Upper lobe of left lung (tissue), 4 donors: ENCODE measurements at regions not wholly inside any gene's neighbourhood (a gene's known extent, or its start where the extent isn't known, plus 50 kb on each side); places are given as distances from the start of the nearest gene placed in this dataset.

Experiments used
- POLR2A ChIP-seq, 4 donors: fragments of 450-650 bp; IDR thresholded peaks; one replicate each; pipeline ENCODE4 v1.5.1; 2016 to 2017; ENCODE audit warnings: antibody characterized with exemption in 4 of 4, mild to moderate bottlenecking in 2 of 4
- TF ChIP-seq, protein P1 (sequence below), 6 experiments: fragments of 450-650 bp in 4 of 6; fragments of 200-600 bp in 2 of 6; sonication (generic) in 2 of 6; IDR thresholded peaks; one replicate each; pipeline ENCODE4 v1.5.1; 2016 to 2019; ENCODE audit warnings: antibody characterized with exemption in 6 of 6

DNA sequence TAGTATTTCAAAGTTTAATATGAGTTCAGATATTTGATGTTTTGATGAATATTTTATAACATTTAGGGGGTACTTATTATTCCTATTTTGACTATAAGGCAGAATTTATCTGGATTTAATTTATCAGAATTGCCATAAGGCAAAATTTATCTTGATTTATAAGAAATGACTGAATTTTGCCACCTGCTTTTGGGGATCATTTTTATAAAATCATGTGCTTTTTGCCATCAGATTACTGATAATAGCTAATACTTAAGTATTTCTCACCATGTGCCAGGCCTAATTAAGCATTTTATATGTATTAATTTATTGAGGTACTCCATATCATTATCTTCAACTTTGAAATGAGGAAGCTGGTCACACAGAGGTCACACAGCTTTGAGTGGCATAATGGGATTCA is 423.7 kb downstream of the PRKD1 start:
- TF ChIP-seq, protein P1, sequence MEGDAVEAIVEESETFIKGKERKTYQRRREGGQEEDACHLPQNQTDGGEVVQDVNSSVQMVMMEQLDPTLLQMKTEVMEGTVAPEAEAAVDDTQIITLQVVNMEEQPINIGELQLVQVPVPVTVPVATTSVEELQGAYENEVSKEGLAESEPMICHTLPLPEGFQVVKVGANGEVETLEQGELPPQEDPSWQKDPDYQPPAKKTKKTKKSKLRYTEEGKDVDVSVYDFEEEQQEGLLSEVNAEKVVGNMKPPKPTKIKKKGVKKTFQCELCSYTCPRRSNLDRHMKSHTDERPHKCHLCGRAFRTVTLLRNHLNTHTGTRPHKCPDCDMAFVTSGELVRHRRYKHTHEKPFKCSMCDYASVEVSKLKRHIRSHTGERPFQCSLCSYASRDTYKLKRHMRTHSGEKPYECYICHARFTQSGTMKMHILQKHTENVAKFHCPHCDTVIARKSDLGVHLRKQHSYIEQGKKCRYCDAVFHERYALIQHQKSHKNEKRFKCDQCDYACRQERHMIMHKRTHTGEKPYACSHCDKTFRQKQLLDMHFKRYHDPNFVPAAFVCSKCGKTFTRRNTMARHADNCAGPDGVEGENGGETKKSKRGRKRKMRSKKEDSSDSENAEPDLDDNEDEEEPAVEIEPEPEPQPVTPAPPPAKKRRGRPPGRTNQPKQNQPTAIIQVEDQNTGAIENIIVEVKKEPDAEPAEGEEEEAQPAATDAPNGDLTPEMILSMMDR (IDR thresholded peaks at IDR 0.05), result no peak
- no peak for TF ChIP-seq POLR2A (IDR thresholded peaks at IDR 0.05)
